ENCODE measurements at regions not wholly inside any gene's neighbourhood (a gene's known extent, or its start where the extent isn't known, plus 50 kb on each side); places are given as distances from the start of the nearest gene placed in this dataset.

DNA sequence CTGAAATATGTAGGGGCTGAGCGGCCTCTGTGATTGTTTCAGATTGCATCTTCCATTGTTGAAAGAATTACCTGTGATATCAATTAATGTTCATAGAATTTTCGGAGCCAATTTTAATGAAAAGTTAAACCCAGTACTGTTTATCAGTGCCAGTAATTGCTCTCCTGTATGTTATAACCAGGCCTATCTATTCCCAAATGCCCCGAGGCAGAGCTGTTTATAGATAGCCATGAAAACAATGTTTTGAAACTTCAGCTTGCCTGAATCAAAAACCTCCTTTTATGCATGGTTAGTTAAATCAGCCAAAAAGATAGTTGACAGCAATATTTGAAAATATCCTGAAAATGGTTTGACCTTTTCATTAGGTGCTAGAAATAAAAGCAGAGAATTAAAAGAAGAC lies 50.1 kb upstream of the HDAC9 start:
- DNase-seq (ENCODE audit: low read depth) = no peak
- H3K4me3 ChIP-seq (ENCODE audit: low read length) = no peak overlapping the region
- TF ChIP-seq, protein P1, sequence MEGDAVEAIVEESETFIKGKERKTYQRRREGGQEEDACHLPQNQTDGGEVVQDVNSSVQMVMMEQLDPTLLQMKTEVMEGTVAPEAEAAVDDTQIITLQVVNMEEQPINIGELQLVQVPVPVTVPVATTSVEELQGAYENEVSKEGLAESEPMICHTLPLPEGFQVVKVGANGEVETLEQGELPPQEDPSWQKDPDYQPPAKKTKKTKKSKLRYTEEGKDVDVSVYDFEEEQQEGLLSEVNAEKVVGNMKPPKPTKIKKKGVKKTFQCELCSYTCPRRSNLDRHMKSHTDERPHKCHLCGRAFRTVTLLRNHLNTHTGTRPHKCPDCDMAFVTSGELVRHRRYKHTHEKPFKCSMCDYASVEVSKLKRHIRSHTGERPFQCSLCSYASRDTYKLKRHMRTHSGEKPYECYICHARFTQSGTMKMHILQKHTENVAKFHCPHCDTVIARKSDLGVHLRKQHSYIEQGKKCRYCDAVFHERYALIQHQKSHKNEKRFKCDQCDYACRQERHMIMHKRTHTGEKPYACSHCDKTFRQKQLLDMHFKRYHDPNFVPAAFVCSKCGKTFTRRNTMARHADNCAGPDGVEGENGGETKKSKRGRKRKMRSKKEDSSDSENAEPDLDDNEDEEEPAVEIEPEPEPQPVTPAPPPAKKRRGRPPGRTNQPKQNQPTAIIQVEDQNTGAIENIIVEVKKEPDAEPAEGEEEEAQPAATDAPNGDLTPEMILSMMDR (conservative IDR thresholded peaks at IDR 0.05; ENCODE audit: low read depth, low read length) = no peak
